HPDE6-E6E7 (cell line): ENCODE measurements at regions not wholly inside any gene's neighbourhood (a gene's known extent, or its start where the extent isn't known, plus 50 kb on each side); places are given as distances from the start of the nearest gene placed in this dataset.
A peak's percentile ranks its signal among the peaks of the same experiment; 100 is the strongest.

Experiments
- DNase-seq: peaks from one replicate; pipeline ENCODE4 v3.0.0; 2011; ENCODE audit warnings: missing footprints; ENCODE audit errors: extremely low spot score

DNA sequence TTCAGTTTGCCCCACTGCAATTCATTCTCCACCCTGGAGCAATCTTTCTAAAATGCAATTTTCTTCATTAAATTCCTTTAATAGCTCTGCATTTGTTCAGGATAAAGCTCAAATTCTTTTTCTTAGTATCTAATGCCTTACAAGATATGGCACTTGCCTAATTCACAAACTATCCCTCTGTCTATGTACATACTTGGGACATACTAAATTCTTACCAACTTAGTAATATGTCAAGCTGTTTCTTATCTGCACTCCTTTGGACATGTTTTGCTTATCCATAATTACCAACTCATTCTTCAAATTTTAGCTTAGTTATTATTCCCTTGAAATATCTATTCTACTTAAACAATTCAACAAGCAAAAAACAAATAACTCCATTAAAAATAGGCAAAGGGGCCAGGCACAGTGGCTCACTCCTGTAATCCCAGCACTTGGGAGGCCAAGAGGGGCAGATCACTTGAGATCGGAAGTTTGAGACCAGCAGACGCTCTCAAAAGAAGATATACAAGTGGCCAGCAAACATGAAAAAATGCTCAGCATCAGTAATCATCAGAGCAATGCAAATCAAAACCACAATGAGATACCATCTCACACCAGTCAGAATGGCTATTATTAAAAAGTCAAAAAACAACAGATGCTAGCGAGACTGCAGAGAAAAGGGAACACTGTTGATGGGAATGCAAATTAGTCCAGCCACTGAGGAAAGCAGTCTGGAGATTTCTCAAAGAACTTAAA is 96.9 kb downstream of the FAM76B start:
- DNase-seq, result no peak

DNA sequence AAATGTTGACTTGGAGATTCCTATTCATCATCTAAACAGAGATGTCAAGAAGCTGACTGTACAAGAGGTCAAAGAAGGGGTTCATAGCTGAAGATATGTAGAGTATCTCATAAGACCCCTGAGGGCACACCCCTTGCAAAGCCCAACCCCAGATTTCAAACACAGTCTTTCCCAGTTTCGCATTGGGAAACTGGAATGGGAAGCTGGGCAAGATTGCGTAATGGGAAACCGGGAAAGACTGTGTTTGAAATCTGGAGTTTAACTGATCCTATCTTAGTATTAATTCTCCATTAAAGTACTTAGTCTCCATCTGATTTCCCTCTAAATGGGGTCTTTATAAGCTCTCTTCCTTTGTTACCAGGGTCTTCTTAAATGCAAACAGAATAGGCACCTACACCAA is 99.5 kb downstream of the FAM76B start:
- no peak for DNase-seq

DNA sequence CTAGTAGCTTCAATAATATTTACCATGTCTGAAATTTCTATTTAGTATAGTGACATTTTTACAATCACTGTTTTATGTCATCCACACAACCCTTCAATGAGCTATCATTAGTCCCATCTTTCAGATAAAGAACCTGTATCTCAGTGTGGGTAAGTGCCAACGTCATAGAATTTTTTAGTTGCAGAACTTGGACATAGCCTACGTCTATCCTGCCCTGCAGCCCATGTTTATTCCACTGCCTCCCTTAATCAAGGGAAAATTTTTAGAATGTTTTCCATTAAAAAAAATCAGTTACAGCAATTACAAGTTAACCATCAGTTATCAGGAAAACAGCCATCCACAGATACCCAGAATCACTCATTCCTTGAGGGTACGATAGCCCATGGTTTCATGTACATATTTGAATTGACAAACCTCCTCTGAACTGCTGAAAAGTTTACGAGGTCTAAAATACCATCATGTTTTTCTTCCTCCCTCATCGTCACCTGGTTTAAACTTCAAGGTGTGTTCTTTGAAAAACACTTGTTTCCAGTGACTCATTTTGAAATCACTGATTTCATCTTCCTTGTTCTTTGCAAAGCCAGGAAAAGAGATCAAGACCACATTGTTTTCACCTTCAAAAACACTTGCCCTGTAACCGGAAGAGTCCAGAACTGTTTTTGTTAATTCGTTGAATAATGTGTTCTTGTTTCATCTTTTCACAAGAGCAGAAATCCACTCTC is 100.9 kb downstream of the FAM76B start:
- peak; percentile 23 for DNase-seq

DNA sequence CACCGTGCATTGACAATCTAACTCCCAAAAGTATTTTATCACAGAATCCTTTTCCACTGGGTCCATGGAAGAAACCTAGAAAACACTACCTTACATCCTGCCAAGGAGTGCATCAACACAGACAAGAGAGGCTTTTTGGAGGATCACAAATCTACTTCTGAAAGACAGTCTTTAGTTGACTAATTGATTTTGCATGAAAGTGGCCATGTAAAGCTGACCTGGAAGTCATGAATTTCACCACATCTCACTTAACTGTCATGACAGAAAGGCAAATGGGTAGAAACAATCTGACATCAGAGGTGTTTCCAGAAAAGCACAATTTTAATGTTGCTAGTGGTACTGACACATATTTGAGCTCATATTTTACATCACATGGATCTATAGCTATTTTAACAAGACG is 101.6 kb downstream of the FAM76B start:
- DNase-seq, result no peak

DNA sequence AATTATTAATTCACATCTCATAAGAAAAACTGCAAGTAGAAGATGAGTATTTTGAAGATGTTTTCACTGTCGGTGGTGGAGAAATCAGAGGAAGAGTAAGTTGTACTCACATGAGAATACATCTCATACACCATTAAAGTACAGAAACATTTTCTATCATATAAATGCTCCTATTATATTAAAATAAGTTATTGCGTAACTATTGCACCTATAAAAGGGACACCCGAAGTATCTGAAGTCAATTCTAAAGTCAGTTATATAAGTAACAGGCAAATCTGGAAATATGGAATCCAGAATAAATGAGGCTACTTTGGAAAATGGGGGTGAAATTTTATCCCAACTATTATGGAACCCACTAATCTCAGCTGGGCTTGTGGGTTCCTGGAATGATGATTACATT is 103.3 kb downstream of the FAM76B start:
- DNase-seq, result no peak

DNA sequence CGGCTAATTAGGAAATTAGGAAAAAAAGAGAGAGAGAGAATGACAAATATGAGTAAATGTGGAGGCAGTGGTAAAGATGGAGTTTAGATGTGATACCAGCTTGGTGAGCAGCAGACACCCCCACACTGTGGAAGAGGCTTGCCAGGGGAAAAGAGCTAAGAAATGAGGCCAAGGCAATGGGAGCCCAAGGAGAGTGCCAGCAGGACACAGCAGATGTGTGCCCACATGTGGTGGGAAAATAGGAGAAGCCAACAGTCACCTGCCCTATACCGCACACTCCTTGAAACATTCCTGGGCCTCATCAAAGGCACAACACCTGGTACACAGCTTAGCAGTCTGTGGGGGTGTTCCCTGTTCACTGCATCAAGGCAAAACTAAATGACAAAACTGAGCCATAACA is 104.9 kb downstream of the FAM76B start:
- DNase-seq, result no peak

DNA sequence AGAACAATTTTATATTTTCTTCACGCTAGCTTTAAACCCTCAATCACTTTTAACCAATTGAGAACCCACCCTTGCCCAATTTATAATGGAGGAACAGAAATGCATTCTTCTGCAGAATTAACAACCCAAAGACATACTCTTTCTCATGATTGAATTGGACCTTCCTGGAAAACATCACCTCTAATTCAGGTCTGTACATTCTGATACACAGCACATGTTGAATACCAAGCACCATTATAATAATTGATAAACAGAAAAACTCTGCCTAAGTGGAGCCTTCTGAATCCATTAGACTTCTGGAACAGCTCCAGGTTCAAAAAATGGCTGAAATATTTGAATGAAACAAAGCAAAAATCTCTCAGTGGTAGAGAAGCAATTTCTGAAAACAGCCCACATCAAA is 105.4 kb downstream of the FAM76B start:
- DNase-seq, result no peak

DNA sequence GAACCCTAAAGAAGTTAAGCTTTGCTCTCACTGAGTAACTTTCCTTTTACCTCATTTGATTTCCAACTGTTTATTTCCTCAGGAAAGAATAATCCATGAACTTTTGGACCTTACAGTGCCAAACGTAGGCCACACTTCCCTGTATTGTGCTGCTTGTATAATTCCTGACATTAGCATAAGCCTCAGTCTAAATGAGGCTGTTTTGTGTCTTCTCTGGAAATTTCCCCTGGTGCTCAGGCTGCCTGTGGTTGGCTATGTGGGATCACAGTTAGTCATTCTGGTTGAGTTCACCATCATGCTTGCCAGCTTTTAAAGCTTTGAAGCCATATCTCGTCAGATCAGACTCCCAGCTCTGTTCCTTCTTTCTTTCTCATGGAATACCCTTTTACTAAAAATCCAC is 107.0 kb downstream of the FAM76B start:
- DNase-seq, result no peak

DNA sequence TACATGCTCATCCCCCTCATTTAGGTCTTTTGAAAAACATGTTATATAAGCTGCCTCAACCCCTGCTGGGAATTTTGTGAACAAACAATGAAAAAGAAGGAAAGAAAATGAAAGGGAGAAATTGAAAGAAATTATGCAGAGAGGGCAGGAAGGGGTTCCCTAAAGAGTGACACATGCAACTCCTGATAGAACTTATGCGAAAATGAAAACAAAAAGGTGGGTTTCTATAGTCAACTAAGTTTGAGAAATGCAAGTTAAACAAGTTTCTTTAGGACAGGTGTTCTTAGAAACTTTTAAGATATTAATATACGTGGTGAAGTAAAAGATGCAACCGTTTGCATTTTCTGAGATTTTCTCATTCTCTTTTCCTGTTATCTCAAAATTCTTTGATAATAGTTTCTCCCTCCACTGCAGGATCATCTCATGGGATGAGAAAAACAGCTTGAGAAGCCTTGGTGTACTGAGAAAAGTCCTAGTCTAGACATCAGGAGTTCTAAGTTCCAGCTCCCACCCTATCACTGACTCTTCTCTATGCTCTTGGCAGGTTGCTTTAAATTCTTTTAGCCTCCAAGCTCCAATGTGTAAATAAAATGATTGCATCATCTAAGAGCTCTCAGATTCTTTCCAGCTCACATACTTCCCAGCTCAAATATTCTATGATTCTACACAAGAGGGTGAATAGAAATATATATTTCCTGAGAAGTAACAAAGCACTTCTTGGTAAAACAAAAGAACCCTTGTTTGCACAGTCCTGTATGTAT is 109.2 kb downstream of the FAM76B start:
- DNase-seq, result no peak

DNA sequence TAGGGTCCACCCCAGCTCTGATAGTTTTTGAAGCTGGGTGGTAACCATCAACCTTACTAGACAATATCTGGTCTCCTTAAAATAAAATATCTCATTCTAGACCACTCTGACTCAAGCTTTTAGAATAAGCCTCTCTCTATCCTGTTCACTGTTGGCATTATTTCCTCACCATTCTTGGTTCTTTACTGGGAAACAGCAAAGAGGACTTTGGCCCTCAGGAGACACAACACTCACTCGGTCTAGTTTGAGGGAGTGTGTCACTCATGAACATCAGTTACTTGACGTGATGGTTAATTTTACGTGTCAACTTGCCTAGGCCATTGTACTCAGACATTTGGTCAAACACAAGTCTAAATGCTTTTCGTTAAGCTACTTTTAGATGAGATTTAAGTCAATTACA is 110.6 kb downstream of the FAM76B start:
- no peak for DNase-seq

DNA sequence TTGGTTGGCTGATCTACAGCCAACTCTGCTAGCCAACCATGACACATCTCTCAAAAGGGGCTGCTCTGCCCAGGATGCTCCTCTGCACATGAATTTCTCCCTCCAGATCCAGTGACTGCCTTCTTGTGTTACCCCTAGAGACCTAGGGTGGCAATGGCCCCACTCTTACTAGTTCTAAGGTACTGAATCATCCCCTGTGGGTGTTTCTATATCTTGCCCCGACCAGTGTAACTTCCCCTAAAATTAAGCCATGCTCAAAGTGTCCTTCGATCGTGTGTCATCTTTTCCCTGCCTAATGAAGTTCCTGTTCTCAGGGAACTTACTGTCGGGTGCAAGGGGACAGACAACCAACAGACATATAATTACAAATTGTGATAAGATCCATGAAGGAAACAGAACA is 113.3 kb downstream of the FAM76B start:
- no peak for DNase-seq

DNA sequence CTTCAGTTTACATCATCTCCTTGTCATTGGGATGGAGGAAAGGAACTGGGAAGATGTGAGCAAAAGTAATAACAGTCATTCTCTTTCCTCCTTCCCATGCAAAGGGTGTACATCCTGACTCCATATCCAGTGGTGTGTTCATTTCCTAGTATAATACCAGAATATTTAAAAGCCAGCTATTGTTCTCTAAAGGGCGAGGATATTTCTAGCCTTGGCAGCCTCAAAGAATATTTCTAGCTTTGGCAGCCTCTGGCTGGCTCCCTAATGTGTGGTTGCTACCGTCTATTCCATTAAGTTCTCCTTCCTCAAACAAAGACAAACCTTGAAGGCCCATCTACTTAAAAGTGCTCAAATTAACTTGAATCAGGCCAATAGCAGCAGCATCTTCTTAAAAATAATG is 114.0 kb downstream of the FAM76B start:
- DNase-seq, result no peak

DNA sequence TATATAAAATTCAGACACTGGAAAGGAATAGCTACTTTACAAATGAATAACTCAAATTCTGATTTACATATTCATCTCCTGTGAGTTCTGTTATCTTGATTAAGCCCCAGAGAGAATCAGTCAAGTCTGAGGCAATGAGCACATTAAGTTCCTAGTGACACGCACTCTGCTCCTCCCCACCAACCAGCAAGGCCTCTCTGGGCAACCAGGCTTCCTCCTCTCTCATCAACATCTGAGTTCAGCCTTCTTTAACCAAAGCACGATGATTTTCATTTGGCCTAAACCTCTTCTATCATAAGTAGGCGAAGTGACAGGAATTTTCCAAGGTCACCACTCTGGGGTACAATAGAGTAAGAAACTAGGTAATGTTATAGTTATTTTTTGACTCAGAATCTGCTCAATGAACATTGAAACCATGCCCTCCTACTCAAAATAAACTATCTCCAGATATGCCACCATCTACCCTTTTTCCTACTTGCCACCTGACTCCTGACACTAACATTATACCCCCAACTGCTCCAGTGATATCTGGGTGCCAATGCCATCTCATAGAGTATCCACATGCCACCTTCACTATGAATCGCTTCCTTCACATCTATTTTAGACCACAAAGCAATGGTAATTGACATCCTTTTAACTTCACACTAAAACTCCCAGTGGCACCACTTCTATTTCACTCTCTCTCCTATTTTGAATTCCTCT is 114.8 kb downstream of the FAM76B start:
- DNase-seq, result no peak

DNA sequence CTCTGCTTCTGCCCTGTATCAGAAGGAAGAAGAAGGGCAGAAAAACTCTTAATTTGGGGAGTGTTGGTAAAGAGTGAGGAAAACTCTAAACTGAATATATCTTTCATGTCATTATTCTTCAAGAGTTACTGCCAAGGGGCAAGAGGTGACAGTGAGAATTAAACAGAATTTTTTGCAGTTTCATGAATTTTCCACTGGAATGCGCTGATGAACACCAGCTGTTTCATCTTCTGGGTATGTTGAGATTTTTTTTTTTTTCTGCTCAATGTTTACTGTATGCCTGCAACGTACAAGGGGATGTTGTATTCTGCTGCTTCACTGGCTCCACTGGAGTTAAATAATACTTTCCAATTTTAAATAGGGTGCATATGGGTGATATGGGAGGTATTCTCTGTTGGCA is 117.8 kb downstream of the FAM76B start:
- DNase-seq, result no peak

DNA sequence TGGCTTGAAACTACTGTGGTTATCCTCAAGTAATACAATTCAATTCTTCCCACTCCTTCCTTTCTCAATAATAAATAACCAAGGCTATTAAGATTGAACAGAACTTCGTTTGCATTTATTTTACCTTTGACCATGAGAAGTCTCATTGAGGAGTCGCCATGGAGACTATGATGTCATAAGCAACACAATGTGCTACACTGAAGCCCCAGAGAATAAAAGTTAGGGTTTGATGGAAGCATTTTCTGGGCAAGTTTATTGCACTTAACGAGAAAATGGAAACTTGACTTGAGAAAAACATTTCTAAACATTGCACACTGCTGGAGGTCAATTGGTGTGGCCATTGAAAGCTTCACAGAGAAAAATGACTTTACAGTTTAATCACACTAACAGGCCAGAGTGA is 121.5 kb downstream of the FAM76B start:
- DNase-seq, result no peak

DNA sequence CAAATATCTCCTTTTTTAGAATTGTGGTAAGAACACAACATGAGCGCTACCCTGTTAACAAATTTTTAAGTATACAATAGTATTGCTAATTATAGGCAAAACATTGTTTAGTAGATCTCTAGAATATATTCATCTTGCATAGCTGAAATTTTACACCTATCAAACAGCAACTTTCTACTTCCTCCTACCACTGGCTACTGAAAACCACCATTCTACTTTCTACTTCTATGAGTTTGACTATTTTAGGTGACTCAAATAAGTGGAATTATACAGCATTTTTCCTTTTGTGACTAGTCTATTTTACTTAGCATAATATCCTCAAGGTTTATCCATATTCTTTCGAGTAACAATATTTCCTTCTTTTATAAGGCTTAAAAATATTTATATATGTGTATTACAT is 128.4 kb downstream of the FAM76B start:
- no peak for DNase-seq

DNA sequence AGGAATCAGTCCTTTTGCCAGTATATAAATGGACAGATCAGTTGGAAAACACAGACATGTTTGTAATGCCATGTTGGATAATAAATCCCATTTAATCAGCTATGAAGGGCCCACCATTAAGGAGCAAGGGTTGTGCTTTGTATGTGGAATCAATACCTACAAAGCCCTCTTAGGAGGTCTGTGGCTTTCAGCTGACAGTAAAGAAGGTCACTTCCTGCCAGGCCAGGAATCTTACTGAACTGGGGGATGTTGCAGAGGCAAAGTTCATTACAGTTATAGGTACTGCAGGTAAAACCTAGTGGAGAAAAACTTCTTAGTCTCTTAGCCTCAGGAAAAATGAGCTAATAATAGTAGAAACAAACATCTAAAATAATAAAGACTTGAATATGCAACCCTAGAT is 129.5 kb downstream of the FAM76B start:
- no peak for DNase-seq

DNA sequence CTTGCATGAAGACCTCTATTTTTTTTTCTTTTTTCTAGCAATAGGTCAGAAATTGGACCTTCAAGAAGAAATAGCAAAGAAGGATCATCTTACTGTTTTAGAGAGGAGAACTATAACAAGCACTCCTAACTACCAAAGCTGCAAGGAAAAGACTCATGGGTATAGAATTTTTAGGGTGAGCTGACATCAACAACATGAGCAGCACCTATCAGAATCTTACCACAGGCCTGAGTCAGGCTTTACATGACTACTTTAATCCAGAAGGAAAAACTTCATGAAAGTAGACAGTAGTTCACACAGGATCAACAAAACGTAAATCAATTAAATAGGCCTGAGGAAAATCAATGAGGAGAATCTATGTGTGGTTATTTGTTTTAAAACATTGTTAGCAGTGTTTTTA is 130.5 kb downstream of the FAM76B start:
- no peak for DNase-seq

DNA sequence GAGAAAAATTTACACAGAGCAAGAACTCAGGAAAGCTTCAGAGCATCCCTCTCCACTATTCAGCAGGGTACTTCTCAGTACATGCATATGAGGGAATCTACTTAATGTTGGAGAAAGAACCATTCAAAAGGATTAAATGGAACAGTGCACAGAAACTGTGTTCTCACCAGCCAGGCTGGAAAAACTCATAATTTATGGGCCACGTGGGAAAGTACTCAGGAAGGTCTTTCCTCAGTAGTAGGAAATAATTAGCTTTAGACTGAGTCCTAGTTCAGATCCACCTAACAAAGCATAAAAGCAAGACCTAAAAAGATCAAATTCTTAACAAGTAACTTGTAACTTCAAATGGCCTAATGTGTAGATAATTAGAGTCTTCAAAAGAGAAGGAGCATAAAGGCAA is 134.0 kb downstream of the FAM76B start:
- no peak for DNase-seq

DNA sequence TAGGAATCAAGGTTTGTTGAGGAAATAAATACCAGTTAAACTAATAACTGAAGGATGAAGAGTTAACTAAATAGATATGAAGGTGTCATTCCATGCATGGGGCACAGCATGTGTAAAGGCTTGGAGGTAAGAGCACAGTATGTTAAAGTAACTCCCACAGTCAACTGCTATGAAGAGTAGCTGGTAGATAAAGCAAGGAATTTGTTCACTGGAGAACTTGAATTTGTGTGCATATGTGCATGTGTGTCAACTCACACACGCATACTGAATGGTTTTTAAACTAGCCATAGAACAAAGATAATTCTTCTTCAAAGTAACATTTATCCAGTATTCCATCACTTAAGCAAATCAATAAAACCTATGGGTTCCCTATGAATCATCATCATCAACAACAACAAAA is 135.9 kb downstream of the FAM76B start:
- DNase-seq, result no peak

DNA sequence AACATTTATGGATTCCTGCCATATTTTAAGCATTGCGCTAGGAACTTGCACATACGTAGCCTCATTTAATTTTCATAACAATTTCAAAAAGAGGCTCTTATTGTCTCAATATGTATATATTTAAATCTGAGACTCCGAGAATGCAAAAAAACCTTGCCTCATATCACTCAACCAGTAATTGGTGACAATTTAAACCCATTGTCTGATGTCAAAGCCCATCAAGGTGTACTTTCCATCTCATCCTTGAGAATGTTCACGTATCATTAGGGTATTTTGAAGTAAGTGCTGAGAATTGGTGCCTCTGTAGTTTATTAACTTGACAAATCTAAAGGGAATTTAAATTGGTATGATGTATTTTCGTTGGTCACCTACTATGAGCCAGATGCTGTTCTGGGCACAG is 136.5 kb downstream of the FAM76B start:
- no peak for DNase-seq

DNA sequence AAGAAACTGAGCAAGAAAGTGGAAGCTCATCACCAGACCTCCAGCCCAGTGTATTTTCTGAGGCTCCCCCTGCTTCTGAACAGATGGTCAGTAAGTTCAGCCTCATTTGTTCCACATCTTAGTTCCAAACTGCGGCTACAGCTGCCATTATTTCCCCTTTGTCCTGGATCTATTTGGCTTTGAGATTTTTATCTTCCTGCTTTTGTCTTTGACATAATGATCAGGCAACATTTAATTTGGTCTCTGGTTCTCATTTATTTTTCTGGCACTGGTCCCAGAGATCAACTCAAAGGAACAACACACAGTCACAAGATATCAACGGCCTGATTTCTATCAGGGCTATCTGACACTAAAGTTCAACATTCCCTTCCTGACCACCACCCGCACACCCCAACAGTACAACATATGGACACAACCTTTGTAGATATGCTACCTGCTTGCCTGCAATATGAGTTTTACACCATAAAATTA is 137.5 kb downstream of the FAM76B start:
- DNase-seq, result no peak
